HCT116 (cell line): ENCODE measurements at regions not wholly inside any gene's neighbourhood (a gene's known extent, or its start where the extent isn't known, plus 50 kb on each side); places are given as distances from the start of the nearest gene placed in this dataset.

Experiments used
- ATAC-seq: fragments of 200-7000 bp; cut with Tn5 transposase; 2 replicates; pipeline ENCODE4 v1.9.1; 2020; ENCODE audit warnings: mild to moderate bottlenecking, moderate library complexity
- BruUV-seq: library from RNA; stranded (reverse); fragments of 400-500 nt; replicated peaks from 2 replicates; lab custom pipeline; 2021; lab: Mats Ljungman, UMichigan
- CTCF ChIA-PET: fragments of 300-600 bp; sonication (Branson Sonifier 250); formaldehyde crosslinking; loops from one replicate; lab custom pipeline; 2021; ENCODE audit warnings: antibody characterized with exemption; lab: Charles Lee
- POLR2A ChIA-PET: fragments of 300-600, 350-600 bp; sonication (Branson Sonifier 250); formaldehyde crosslinking; loops from one replicate; lab custom pipeline; 2021; ENCODE audit warnings: antibody characterized with exemption; lab: Charles Lee
- RAD21 ChIA-PET, 2 experiments: fragments of 300-600 bp; sonication (Branson Sonifier 250); formaldehyde crosslinking; loops; one replicate each; lab custom pipeline; 2023; ENCODE audit warnings: low total read pairs in 2 of 2; ENCODE audit not compliant: uncharacterized antibody in 2 of 2, unreplicated experiment in 2 of 2, low non-redundant PET in 1 of 2; lab: Charles Lee
- DNase-seq: peaks from one replicate; pipeline ENCODE4 v3.0.0-alpha.2; 2010; ENCODE audit warnings: low read depth, low spot score
- H2AFZ ChIP-seq: fragments of 200-600 bp; shearing (Covaris generic), sonication (generic); 2 replicates; pipeline ENCODE4 v1.6.1; 2017; ENCODE audit warnings: low read depth, mixed run types, mixed read lengths, antibody characterized with exemption, low read length; ENCODE audit not compliant: poor library complexity, severe bottlenecking
- H3K27ac ChIP-seq: 2 replicates; pipeline ENCODE4 v1.5.1; 2012; ENCODE audit warnings: low read depth, low read length
- H3K27me3 ChIP-seq: fragments of 200-600 bp; sonication (generic); 2 replicates; pipeline ENCODE4 v1.6.1; 2016; ENCODE audit warnings: mixed run types, low read length, mixed read lengths; ENCODE audit not compliant: insufficient read depth
- H3K36me3 ChIP-seq, 2 experiments: fragments of 200-500 bp in 1 of 2; fragments of 200-600 bp in 1 of 2; sonication (Bioruptor generic) in 1 of 2; sonication (generic) in 1 of 2; 2 replicates each; pipeline versions ENCODE4 v1.5.1 to v1.6.1; 2014 to 2016; ENCODE audit warnings: low read length in 2 of 2, inconsistent platforms in 1 of 2, mixed read lengths in 1 of 2, mixed run types in 1 of 2; ENCODE audit not compliant: insufficient read depth in 2 of 2, control insufficient read depth in 1 of 2
- H3K4me1 ChIP-seq, 2 experiments: fragments of 200-600 bp in 1 of 2; sonication (generic) in 1 of 2; 2 replicates each; pipeline versions ENCODE4 v1.5.1 to v1.6.1; 2012 to 2017; ENCODE audit warnings: low read length in 2 of 2, inconsistent platforms in 1 of 2, mild to moderate bottlenecking in 1 of 2, mixed read lengths in 1 of 2, mixed run types in 1 of 2, moderate library complexity in 1 of 2; ENCODE audit not compliant: insufficient read depth in 2 of 2, control insufficient read depth in 1 of 2
- H3K4me2 ChIP-seq: fragments of 200-600 bp; sonication (generic); 2 replicates; pipeline ENCODE4 v1.6.1; 2017; ENCODE audit warnings: mixed run types, low read length, mixed read lengths
- H3K4me3 ChIP-seq, 2 experiments: fragments of 200-600 bp in 1 of 2; sonication (generic) in 1 of 2; replicated peaks in 1 of 2; 2 replicates each; pipeline ENCODE4 v1.5.1; 2011 to 2016; ENCODE audit warnings: low read length in 2 of 2, control low read depth in 1 of 2, low read depth in 1 of 2, mild to moderate bottlenecking in 1 of 2, mixed read lengths in 1 of 2, mixed run types in 1 of 2
- H3K79me2 ChIP-seq: fragments of 200-600 bp; sonication (generic); 2 replicates; pipeline ENCODE4 v1.6.1; 2017; ENCODE audit warnings: mild to moderate bottlenecking, mixed run types, low read length, moderate library complexity, mixed read lengths; ENCODE audit not compliant: insufficient read depth
- H3K9ac ChIP-seq: fragments of 200-600 bp; sonication (generic); 2 replicates; pipeline ENCODE4 v1.6.1; 2016; ENCODE audit warnings: low read length, mixed read lengths
- H3K9me2 ChIP-seq: fragments of 200-600 bp; sonication (generic), shearing (Covaris generic); 2 replicates; pipeline ENCODE4 v1.6.1; 2017; ENCODE audit warnings: mixed run types, mild to moderate bottlenecking, moderate library complexity; ENCODE audit not compliant: insufficient read depth
- H3K9me3 ChIP-seq, 2 experiments: fragments of 200-500 bp in 1 of 2; fragments of 200-600 bp in 1 of 2; sonication (Bioruptor generic) in 1 of 2; sonication (generic) in 1 of 2; 2 replicates each; pipeline ENCODE4 v1.6.1; 2014 to 2017; ENCODE audit warnings: low read length in 2 of 2, mixed read lengths in 2 of 2, inconsistent platforms in 1 of 2, low read depth in 1 of 2, mild to moderate bottlenecking in 1 of 2, mixed run types in 1 of 2, moderate library complexity in 1 of 2; ENCODE audit not compliant: control insufficient read depth in 1 of 2, insufficient read depth in 1 of 2
- H4K20me1 ChIP-seq: fragments of 200-600 bp; sonication (generic), shearing (Covaris generic); 2 replicates; pipeline ENCODE4 v1.6.1; 2017; ENCODE audit warnings: mixed run types, mild to moderate bottlenecking, moderate library complexity; ENCODE audit not compliant: insufficient read depth
- ATF3 ChIP-seq: IDR thresholded peaks from 2 replicates; pipeline ENCODE4 v1.6.1; 2012
- CEBPB ChIP-seq: IDR thresholded peaks from 2 replicates; pipeline ENCODE4 v1.6.1; 2012; ENCODE audit warnings: low read depth
- CTCF ChIP-seq, 3 experiments: fragments of 200-600 bp in 1 of 3; sonication (generic) in 1 of 3; IDR thresholded peaks in 2 of 3; conservative IDR thresholded peaks in 1 of 3; 2 replicates each; pipeline ENCODE4 v1.5.1; 2012 to 2017; ENCODE audit warnings: low read depth in 2 of 3, low read length in 2 of 3, antibody characterized with exemption in 1 of 3, borderline replicate concordance in 1 of 3, control low read depth in 1 of 3, mild to moderate bottlenecking in 1 of 3, mixed read lengths in 1 of 3, mixed run types in 1 of 3, moderate library complexity in 1 of 3; ENCODE audit not compliant: insufficient read depth in 1 of 3
- EGR1 ChIP-seq: IDR thresholded peaks from 2 replicates; pipeline ENCODE4 v1.6.1; 2012; ENCODE audit warnings: low read depth
- EZH2 ChIP-seq: fragments of 200-600 bp; sonication (generic); IDR thresholded peaks from 2 replicates; pipeline ENCODE4 v1.6.1; 2017; ENCODE audit warnings: antibody characterized with exemption, mixed run types
- FOSL1 ChIP-seq: IDR thresholded peaks from 2 replicates; pipeline ENCODE4 v1.6.1; 2012; ENCODE audit warnings: low read depth
- JUND ChIP-seq: IDR thresholded peaks from 2 replicates; pipeline ENCODE4 v1.6.1; 2012
- MAX ChIP-seq: IDR thresholded peaks from 2 replicates; pipeline ENCODE4 v1.6.1; 2012
- POLR2A ChIP-seq: IDR thresholded peaks from 2 replicates; pipeline ENCODE4 v1.7.0; 2011; ENCODE audit warnings: borderline replicate concordance; ENCODE audit not compliant: insufficient read depth, insufficient read length; ENCODE audit errors: extremely low read depth
- POLR2AphosphoS5 ChIP-seq: IDR thresholded peaks from 2 replicates; pipeline ENCODE4 v1.6.1; 2011; ENCODE audit warnings: mild to moderate bottlenecking, low read depth, low read length, moderate library complexity
- RAD21 ChIP-seq: IDR thresholded peaks from 2 replicates; pipeline ENCODE4 v1.6.1; 2012; ENCODE audit warnings: low read depth, mild to moderate bottlenecking
- REST ChIP-seq: IDR thresholded peaks from 2 replicates; pipeline ENCODE4 v1.6.1; 2012; ENCODE audit warnings: low read depth
- SIN3A ChIP-seq: IDR thresholded peaks from 2 replicates; pipeline ENCODE4 v1.6.1; 2012; ENCODE audit warnings: low read depth
- SP1 ChIP-seq: IDR thresholded peaks from 2 replicates; pipeline ENCODE4 v1.6.1; 2012; ENCODE audit warnings: low read depth
- SRF ChIP-seq: IDR thresholded peaks from 2 replicates; pipeline ENCODE4 v1.6.1; 2012; ENCODE audit warnings: low read depth
- TCF7L2 ChIP-seq: IDR thresholded peaks from 2 replicates; pipeline ENCODE4 v1.7.0; 2011; ENCODE audit warnings: borderline replicate concordance, inconsistent platforms; ENCODE audit not compliant: insufficient read depth, insufficient read length; ENCODE audit errors: extremely low read depth
- YY1 ChIP-seq: IDR thresholded peaks from 2 replicates; pipeline ENCODE4 v1.6.1; 2011; ENCODE audit warnings: low read length, low read depth, moderate library complexity, mild to moderate bottlenecking; ENCODE audit not compliant: insufficient replicate concordance; ENCODE audit errors: extremely low read depth
- ZFX ChIP-seq: fragments of 450-650 bp; IDR thresholded peaks from 2 replicates; pipeline ENCODE4 v1.6.1; 2017
- ZNF274 ChIP-seq: fragments of 200-500 bp; sonication (Bioruptor generic); IDR thresholded peaks from 2 replicates; pipeline ENCODE4 v1.6.1; 2014; ENCODE audit warnings: mild to moderate bottlenecking, low read depth, low read length, inconsistent platforms
- intact Hi-C: fragments of 100-400 bp; cut with micrococcal nuclease; formaldehyde crosslinking; loops from 2 replicates; pipeline ENCODE4 v1.10.0; 2022

GRCh38 chr16:79862601-79863000, 262.1 kb upstream of the MAF start:
- intact Hi-C loops = no loop called here

More at GRCh38 chr16:79862601-79863000, 262.1 kb upstream of the MAF start:
- ATAC-seq (no peak), DNase-seq (no peak)
- Histone ChIP-seq H3K9me2 (no peaks in the 10 kb centered on the region), H3K4me2 (no peak overlapping the region), H3K9ac (no peak overlapping the region), H3K4me3 (no peak overlapping the region), H3K9me3 (peaks cover 36 to 49% of the 10 kb centered on the region in 2 experiments; a peak in 2 of 4 replicates), H3K27ac (no peak overlapping the region), H3K27me3 (no peaks in the 10 kb centered on the region), H3K79me2 (no peaks in the 10 kb centered on the region), H2AFZ (no peak overlapping the region), H4K20me1 (no peaks in the 10 kb centered on the region), H3K4me1 (no peaks in the 10 kb centered on the region), H3K36me3 (no peaks in the 10 kb centered on the region)
- TF ChIP-seq CEBPB = no peak
- no peak for TF ChIP-seq EGR1
- no peak for TF ChIP-seq FOSL1
- TF ChIP-seq JUND = no peak
- TF ChIP-seq ZFX = no peak
- TF ChIP-seq POLR2A = no peak
- TF ChIP-seq ZNF274 = no peak
- TF ChIP-seq TCF7L2 = no peak
- TF ChIP-seq ATF3 = no peak
- no peak for TF ChIP-seq REST
- TF ChIP-seq SRF = no peak
- no peak for TF ChIP-seq EZH2
- TF ChIP-seq YY1 = no peak
- no peak for TF ChIP-seq SP1
- no peak for TF ChIP-seq RAD21
- no peak for TF ChIP-seq CTCF (IDR thresholded peaks at IDR 0.05 in 2 of 3, conservative IDR thresholded peaks at IDR 0.05 in 1 of 3; ENCODE audit: borderline replicate concordance in 1 of 3, insufficient read depth in 1 of 3, low read depth in 2 of 3, low read length in 2 of 3)
- TF ChIP-seq SIN3A = no peak
- no peak for TF ChIP-seq MAX
- no peak for TF ChIP-seq POLR2AphosphoS5
- ChIA-PET POLR2A (no interaction called here), RAD21 (no interaction called here), CTCF (no interaction called here)
- no TSS peak for BruUV-seq
